ENCODE measurements at regions not wholly inside any gene's neighbourhood (a gene's known extent, or its start where the extent isn't known, plus 50 kb on each side); places are given as distances from the start of the nearest gene placed in this dataset.

GRCh38 chr12:125269276-125269675, 204.0 kb downstream of the AACS start:
- Histone ChIP-seq H3K27ac (replicated peaks) (no peak overlapping the region), H3K4me3 (replicated peaks; ENCODE audit: insufficient read depth, low read length) (no peak overlapping the region), H3K27me3 (ENCODE audit: insufficient read depth, poor library complexity, severe bottlenecking) (no peaks in the 10 kb centered on the region)
- no peak for TF ChIP-seq GABPA (IDR thresholded peaks at IDR 0.05; ENCODE audit: low read depth)
- DNase-seq (ENCODE audit: low read depth in 1 of 2, low spot score in 1 of 2) = no peak

GRCh38 chr12:125271892-125272291, 206.7 kb downstream of the AACS start:
- TF ChIP-seq SPI1 (IDR thresholded peaks at IDR 0.05; ENCODE audit: borderline replicate concordance, low read depth) (no peak), POLR2AphosphoS5 (IDR thresholded peaks at IDR 0.05; ENCODE audit: low read depth) (no peak), CTCF (IDR thresholded peaks at IDR 0.05; ENCODE audit: insufficient read depth, low read length) (no peak), GABPA (IDR thresholded peaks at IDR 0.05; ENCODE audit: low read depth) (no peak), REST (IDR thresholded peaks at IDR 0.05; ENCODE audit: insufficient replicate concordance, low read depth) (no peak)
- H3K27ac ChIP-seq (replicated peaks) = no peak overlapping the region
- no peak for DNase-seq (ENCODE audit: low read depth in 1 of 2, low spot score in 1 of 2)
- H3K27me3 ChIP-seq (ENCODE audit: insufficient read depth, poor library complexity, severe bottlenecking) = no peaks in the 10 kb centered on the region
- H3K4me3 ChIP-seq (replicated peaks; ENCODE audit: insufficient read depth, low read length) = no peak overlapping the region

- no peak overlapping the region for H3K4me3 ChIP-seq (replicated peaks; ENCODE audit: insufficient read depth, low read length)
- DNase-seq (ENCODE audit: low read depth in 1 of 2, low spot score in 1 of 2) = no peak
- TF ChIP-seq POLR2AphosphoS5 (IDR thresholded peaks at IDR 0.05; ENCODE audit: low read depth) (no peak), CTCF (IDR thresholded peaks at IDR 0.05; ENCODE audit: insufficient read depth, low read length) (no peak), GABPA (IDR thresholded peaks at IDR 0.05; ENCODE audit: low read depth) (no peak), REST (IDR thresholded peaks at IDR 0.05; ENCODE audit: insufficient replicate concordance, low read depth) (no peak), SPI1 (IDR thresholded peaks at IDR 0.05; ENCODE audit: borderline replicate concordance, low read depth) (no peak)
- no peaks in the 10 kb centered on the region for H3K27me3 ChIP-seq (ENCODE audit: insufficient read depth, poor library complexity, severe bottlenecking)
- no peak overlapping the region for H3K27ac ChIP-seq (replicated peaks)
Measured at GRCh38 chr12:125272383-125272933, 207.2 kb downstream of the AACS start.

GRCh38 chr12:125276567-125276966, 211.3 kb downstream of the AACS start:
- H3K4me3 ChIP-seq (replicated peaks; ENCODE audit: insufficient read depth, low read length) = no peak overlapping the region
- H3K27ac ChIP-seq (replicated peaks) = no peak overlapping the region
- TF ChIP-seq SPI1 (IDR thresholded peaks at IDR 0.05; ENCODE audit: borderline replicate concordance, low read depth) (no peak), CTCF (IDR thresholded peaks at IDR 0.05; ENCODE audit: insufficient read depth, low read length) (no peak), REST (IDR thresholded peaks at IDR 0.05; ENCODE audit: insufficient replicate concordance, low read depth) (no peak), POLR2AphosphoS5 (IDR thresholded peaks at IDR 0.05; ENCODE audit: low read depth) (no peak), GABPA (IDR thresholded peaks at IDR 0.05; ENCODE audit: low read depth) (no peak)
- DNase-seq (ENCODE audit: low read depth in 1 of 2, low spot score in 1 of 2) = no peak
- H3K27me3 ChIP-seq (ENCODE audit: insufficient read depth, poor library complexity, severe bottlenecking) = peaks cover 9% of the 10 kb centered on the region

Data from HL-60 (cell line).